ENCODE measurements at regions not wholly inside any gene's neighbourhood (a gene's known extent, or its start where the extent isn't known, plus 50 kb on each side); places are given as distances from the start of the nearest gene placed in this dataset.

GRCh38 chr4:180960743-180961401, 1282.3 kb upstream of the TENM3 start:
- no peak for TF ChIP-seq REST (IDR thresholded peaks at IDR 0.05; ENCODE audit: insufficient replicate concordance, low read depth)
- no peak for TF ChIP-seq GABPA (IDR thresholded peaks at IDR 0.05; ENCODE audit: low read depth)
- TF ChIP-seq CTCF (IDR thresholded peaks at IDR 0.05; ENCODE audit: insufficient read depth, low read length), result no peak
- no peak for TF ChIP-seq SPI1 (IDR thresholded peaks at IDR 0.05; ENCODE audit: borderline replicate concordance, low read depth)
- no peak for TF ChIP-seq POLR2AphosphoS5 (IDR thresholded peaks at IDR 0.05; ENCODE audit: low read depth)
- Histone ChIP-seq H3K27me3 (ENCODE audit: insufficient read depth, poor library complexity, severe bottlenecking) (no peaks in the 10 kb centered on the region), H3K4me3 (replicated peaks; ENCODE audit: insufficient read depth, low read length) (no peak overlapping the region), H3K27ac (replicated peaks) (no peak overlapping the region)
- no peak for DNase-seq (ENCODE audit: low read depth in 1 of 2, low spot score in 1 of 2)

GRCh38 chr4:180962268-180962667, 1280.9 kb upstream of the TENM3 start:
- TF ChIP-seq REST (IDR thresholded peaks at IDR 0.05; ENCODE audit: insufficient replicate concordance, low read depth), result no peak
- TF ChIP-seq POLR2AphosphoS5 (IDR thresholded peaks at IDR 0.05; ENCODE audit: low read depth), result no peak
- TF ChIP-seq CTCF (IDR thresholded peaks at IDR 0.05; ENCODE audit: insufficient read depth, low read length), result no peak
- TF ChIP-seq GABPA (IDR thresholded peaks at IDR 0.05; ENCODE audit: low read depth), result no peak
- no peak for TF ChIP-seq SPI1 (IDR thresholded peaks at IDR 0.05; ENCODE audit: borderline replicate concordance, low read depth)
- H3K27me3 ChIP-seq (ENCODE audit: insufficient read depth, poor library complexity, severe bottlenecking), result no peaks in the 10 kb centered on the region
- no peak overlapping the region for H3K4me3 ChIP-seq (replicated peaks; ENCODE audit: insufficient read depth, low read length)
- no peak for DNase-seq (ENCODE audit: low read depth in 1 of 2, low spot score in 1 of 2)
- H3K27ac ChIP-seq (replicated peaks), result no peak overlapping the region

- H3K4me3 ChIP-seq (replicated peaks; ENCODE audit: insufficient read depth, low read length), result no peak overlapping the region
- no peak for DNase-seq (ENCODE audit: low read depth in 1 of 2, low spot score in 1 of 2)
- no peaks in the 10 kb centered on the region for H3K27me3 ChIP-seq (ENCODE audit: insufficient read depth, poor library complexity, severe bottlenecking)
- TF ChIP-seq GABPA (IDR thresholded peaks at IDR 0.05; ENCODE audit: low read depth) (no peak), REST (IDR thresholded peaks at IDR 0.05; ENCODE audit: insufficient replicate concordance, low read depth) (no peak), POLR2AphosphoS5 (IDR thresholded peaks at IDR 0.05; ENCODE audit: low read depth) (no peak), CTCF (IDR thresholded peaks at IDR 0.05; ENCODE audit: insufficient read depth, low read length) (no peak), SPI1 (IDR thresholded peaks at IDR 0.05; ENCODE audit: borderline replicate concordance, low read depth) (no peak)
- H3K27ac ChIP-seq (replicated peaks), result no peak overlapping the region
Observed at GRCh38 chr4:180966312-180966711, 1276.9 kb upstream of the TENM3 start.

Measured in HL-60 (cell line).